H9 (cell line): ENCODE measurements at regions not wholly inside any gene's neighbourhood (a gene's known extent, or its start where the extent isn't known, plus 50 kb on each side); places are given as distances from the start of the nearest gene placed in this dataset.

Source experiments
- DNase-seq: peaks from one replicate; pipeline ENCODE4 v3.0.0-alpha.2; 2017
- H2AFZ ChIP-seq: one replicate; pipeline ENCODE4 v1.6.1; 2013; ENCODE audit warnings: mild to moderate bottlenecking, low read length, control low read depth, moderate library complexity
- H2AK5ac ChIP-seq: 2 replicates; pipeline ENCODE4 v1.6.1; 2013; ENCODE audit warnings: low read length, control low read depth, mixed read lengths; ENCODE audit not compliant: insufficient read length
- H2BK120ac ChIP-seq: one replicate; pipeline ENCODE4 v1.6.1; 2013; ENCODE audit warnings: low read depth, mild to moderate bottlenecking, low read length, control low read depth, inconsistent platforms; ENCODE audit not compliant: poor library complexity, severe bottlenecking
- H2BK12ac ChIP-seq: 2 replicates; pipeline ENCODE4 v1.6.1; 2013; ENCODE audit warnings: low read length, control low read depth, mixed read lengths, low read depth; ENCODE audit not compliant: insufficient read length
- H2BK15ac ChIP-seq: 2 replicates; pipeline ENCODE4 v1.6.1; 2013; ENCODE audit warnings: low read depth, low read length, control low read depth
- H2BK20ac ChIP-seq: one replicate; pipeline ENCODE4 v1.6.1; 2013; ENCODE audit warnings: low read depth, mild to moderate bottlenecking, low read length, control low read depth, inconsistent platforms; ENCODE audit not compliant: poor library complexity, severe bottlenecking
- H2BK5ac ChIP-seq: 2 replicates; pipeline ENCODE4 v1.6.1; 2013; ENCODE audit warnings: low read length, control low read depth, mixed read lengths; ENCODE audit not compliant: insufficient read length
- H3K14ac ChIP-seq: 2 replicates; pipeline ENCODE4 v1.6.1; 2013; ENCODE audit warnings: low read length, control low read depth; ENCODE audit not compliant: insufficient read depth
- H3K18ac ChIP-seq: 2 replicates; pipeline ENCODE4 v1.6.1; 2013; ENCODE audit warnings: low read depth, mild to moderate bottlenecking, mixed read lengths, low read length, control low read depth; ENCODE audit not compliant: insufficient read length
- H3K23ac ChIP-seq: 2 replicates; pipeline ENCODE4 v1.6.1; 2013; ENCODE audit warnings: low read length, control low read depth, mixed read lengths, low read depth; ENCODE audit not compliant: insufficient read length
- H3K23me2 ChIP-seq: 2 replicates; pipeline ENCODE4 v1.6.1; 2013; ENCODE audit warnings: low read depth, mild to moderate bottlenecking, mixed read lengths, low read length, control low read depth; ENCODE audit not compliant: insufficient read length, poor library complexity, severe bottlenecking
- H3K27ac ChIP-seq: 2 replicates; pipeline ENCODE4 v1.5.1; 2013; ENCODE audit warnings: low read length, control low read depth, mixed read lengths, low read depth; ENCODE audit not compliant: insufficient read length
- H3K27me3 ChIP-seq: 2 replicates; pipeline ENCODE4 v1.6.1; 2013; ENCODE audit warnings: low read length, control low read depth, inconsistent platforms; ENCODE audit not compliant: insufficient read depth
- H3K4ac ChIP-seq: 2 replicates; pipeline ENCODE4 v1.6.1; 2013; ENCODE audit warnings: low read depth, mild to moderate bottlenecking, control low read depth, inconsistent platforms, low read length, moderate library complexity
- H3K4me1 ChIP-seq: 2 replicates; pipeline ENCODE4 v1.6.1; 2013; ENCODE audit warnings: low read length, control low read depth, inconsistent platforms; ENCODE audit not compliant: insufficient read depth
- H3K4me2 ChIP-seq: 2 replicates; pipeline ENCODE4 v1.6.1; 2013; ENCODE audit warnings: low read length, control low read depth, mixed read lengths; ENCODE audit not compliant: insufficient read length, insufficient read depth
- H3K56ac ChIP-seq: 2 replicates; pipeline ENCODE4 v1.6.1; 2013; ENCODE audit warnings: low read depth, mild to moderate bottlenecking, mixed read lengths, low read length, control low read depth; ENCODE audit not compliant: insufficient read length
- H3K79me1 ChIP-seq: 2 replicates; pipeline ENCODE4 v1.6.1; 2013; ENCODE audit warnings: low read depth, mild to moderate bottlenecking, moderate library complexity, low read length, control low read depth, inconsistent platforms; ENCODE audit not compliant: insufficient read depth, poor library complexity, severe bottlenecking
- H3K79me2 ChIP-seq: 2 replicates; pipeline ENCODE4 v1.6.1; 2013; ENCODE audit warnings: low read length, control low read depth, inconsistent platforms; ENCODE audit not compliant: insufficient read depth
- H3K9ac ChIP-seq: 2 replicates; pipeline ENCODE4 v1.6.1; 2013; ENCODE audit warnings: low read length, control low read depth, mixed read lengths; ENCODE audit not compliant: insufficient read length; ENCODE audit errors: extremely low read depth
- H3K9me3 ChIP-seq: one replicate; pipeline ENCODE4 v1.6.1; 2013; ENCODE audit warnings: low read depth, low read length, inconsistent platforms; ENCODE audit not compliant: control insufficient read depth
- H3T11ph ChIP-seq: one replicate; pipeline ENCODE4 v1.6.1; 2013; ENCODE audit warnings: mild to moderate bottlenecking, low read length, control low read depth, inconsistent platforms
- H4K20me1 ChIP-seq: one replicate; pipeline ENCODE4 v1.6.1; 2013; ENCODE audit not compliant: control insufficient read depth, insufficient read length, insufficient read depth
- H4K5ac ChIP-seq: 2 replicates; pipeline ENCODE4 v1.6.1; 2013; ENCODE audit warnings: low read depth, mild to moderate bottlenecking, mixed read lengths, low read length, control low read depth; ENCODE audit not compliant: insufficient read length
- H4K8ac ChIP-seq: replicated peaks from 2 replicates; pipeline ENCODE4 v1.6.1; 2013; ENCODE audit warnings: low read length, control low read depth, mixed read lengths, low read depth; ENCODE audit not compliant: insufficient read length
- H4K91ac ChIP-seq: 2 replicates; pipeline ENCODE4 v1.6.1; 2013; ENCODE audit warnings: low read depth, mild to moderate bottlenecking, moderate library complexity, mixed read lengths, low read length, control low read depth; ENCODE audit not compliant: insufficient read length
- H3K27ac Mint-ChIP-seq, 3 experiments: 2 replicates in 2 of 3; 3 replicates in 1 of 3; pipeline ENCODE4 v1.8.0; 2020 to 2021; ENCODE audit warnings: mixed read lengths in 3 of 3, mild to moderate bottlenecking in 1 of 3, moderate library complexity in 1 of 3
- H3K27me3 Mint-ChIP-seq: 2 replicates; pipeline ENCODE4 v1.8.0; 2021; ENCODE audit warnings: low read depth, mild to moderate bottlenecking, moderate library complexity, mixed read lengths
- H3K36me3 Mint-ChIP-seq, 3 experiments: 2 replicates in 2 of 3; 3 replicates in 1 of 3; pipeline ENCODE4 v1.8.0; 2020 to 2021; ENCODE audit warnings: low read depth in 3 of 3, mixed read lengths in 3 of 3; ENCODE audit not compliant: insufficient read depth in 1 of 3
- H3K4me1 Mint-ChIP-seq, 2 experiments: 2 replicates each; pipeline ENCODE4 v1.8.0; 2020; ENCODE audit warnings: mixed read lengths in 2 of 2
- H3K4me3 Mint-ChIP-seq, 2 experiments: 2 replicates in 1 of 2; 3 replicates in 1 of 2; pipeline ENCODE4 v1.8.0; 2020 to 2021; ENCODE audit warnings: mild to moderate bottlenecking in 2 of 2, mixed read lengths in 2 of 2, moderate library complexity in 1 of 2
- H3K9me3 Mint-ChIP-seq, 2 experiments: 2 replicates in 1 of 2; 3 replicates in 1 of 2; pipeline ENCODE4 v1.8.0; 2020; ENCODE audit warnings: mild to moderate bottlenecking in 2 of 2, mixed read lengths in 2 of 2, moderate library complexity in 1 of 2
- CTCF ChIP-seq: fragments of 200-600 bp; sonication (generic); conservative IDR thresholded peaks from 3 replicates; pipeline ENCODE4 v1.8.0; 2021; ENCODE audit warnings: antibody characterized with exemption, mild to moderate bottlenecking
- WGBS: extraction: QIAGEN DNeasy Blood & Tissue Kit; methylation state at CpG from one replicate; pipeline ENCODE4 v1.1.7; 2013; ENCODE audit warnings: missing lambda C conversion rate, low lambda C conversion rate, mixed read lengths; ENCODE audit not compliant: insufficient read length; ENCODE audit errors: extremely low coverage; 5-methylcytosine and 5-hydroxymethylcytosine counted together

DNA sequence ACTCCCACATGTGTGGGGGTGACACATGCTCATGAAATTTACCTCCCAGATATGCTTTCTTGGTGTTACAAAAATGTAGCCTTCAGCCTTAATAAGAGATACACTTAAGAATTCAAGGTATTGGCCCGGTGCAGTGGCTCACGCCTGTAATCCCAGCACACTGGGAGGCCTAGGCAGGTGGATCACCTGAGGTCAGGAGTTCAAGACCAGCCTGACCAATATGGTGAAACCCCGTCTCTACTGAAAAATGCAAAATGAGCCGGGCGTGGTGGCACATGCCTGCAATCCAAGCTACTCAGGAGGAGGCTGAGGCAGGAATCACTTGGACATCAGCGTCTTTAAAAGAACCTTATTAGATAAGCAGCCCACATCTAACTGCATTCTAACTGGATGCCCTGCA is 614.3 kb upstream of the CDH4 start:
- H3K56ac ChIP-seq, result no peak overlapping the region
- no peak overlapping the region for H2BK20ac ChIP-seq
- no peak overlapping the region for H3K14ac ChIP-seq
- H4K5ac ChIP-seq, result no peak overlapping the region
- no peak overlapping the region for H3K4me2 ChIP-seq
- H3K4ac ChIP-seq, result no peak overlapping the region
- no peak overlapping the region for H4K8ac ChIP-seq
- Mint-ChIP-seq H3K4me1 (no peaks in the 10 kb centered on the region), H3K36me3 (peaks cover 0 to 15% (median 7%) of the 10 kb centered on the region in 3 experiments; a peak in 5 of 7 replicates), H3K27ac (no peak overlapping the region), H3K9me3 (peaks cover 8 to 11% of the 10 kb centered on the region in 2 experiments), H3K4me3 (no peak overlapping the region), H3K27me3 (peaks cover 2% of the 10 kb centered on the region)
- DNase-seq, result no peak
- no CpG with 5 or more reads among the region's 6 CpGs for WGBS
- H4K91ac ChIP-seq, result no peak overlapping the region
- no peak overlapping the region for H2BK5ac ChIP-seq
- no peak overlapping the region for H3K27ac ChIP-seq
- no peak overlapping the region for H2BK15ac ChIP-seq
- no peak overlapping the region for H2BK120ac ChIP-seq
- no peaks in the 10 kb centered on the region for H3K4me1 ChIP-seq
- H3K18ac ChIP-seq, result no peak overlapping the region
- no peak overlapping the region for H2BK12ac ChIP-seq
- no peaks in the 10 kb centered on the region for H3K9me3 ChIP-seq
- no peaks in the 10 kb centered on the region; the same call in 1 of the 2 replicates for H3K27me3 ChIP-seq
- no peak overlapping the region for H3K23ac ChIP-seq
- no peak overlapping the region for H2AFZ ChIP-seq
- H3K79me2 ChIP-seq, result no peaks in the 10 kb centered on the region
- H3K79me1 ChIP-seq, result no peaks in the 10 kb centered on the region
- no peaks in the 10 kb centered on the region for H3K23me2 ChIP-seq
- H4K20me1 ChIP-seq, result no peaks in the 10 kb centered on the region
- H3T11ph ChIP-seq, result no peak overlapping the region
- H3K9ac ChIP-seq, result no peak overlapping the region
- H2AK5ac ChIP-seq, result no peak overlapping the region
- no peak for TF ChIP-seq CTCF
